ENCODE measurements at regions not wholly inside any gene's neighbourhood (a gene's known extent, or its start where the extent isn't known, plus 50 kb on each side); places are given as distances from the start of the nearest gene placed in this dataset.

GRCh38 chr5:57338868-57339340 is 143.7 kb downstream of the ACTBL2 start:
- TF ChIP-seq CTCF (IDR thresholded peaks at IDR 0.05): no peak
- WGBS, 2 donors: 57 to 67% methylated on average over 3 of the region's 3 CpGs
- FAIRE-seq (no peak), ATAC-seq (peak in 2 of 4 donors; percentile 20 to 38), DNase-seq (no peak)
- Histone ChIP-seq H3K36me3 (no peaks in the 10 kb centered on the region), H3K9me3 (no peaks in the 10 kb centered on the region), H3K4me1 (peaks cover 0 to 6% (median 0%) of the 10 kb centered on the region in 3 donors), H3K4me3 (no peak overlapping the region), H3K27me3 (no peaks in the 10 kb centered on the region), H3K27ac (peak overlapping the region in 1 of 4 donors; percentile 22)
- intact Hi-C loops (cut with DNase I): no loop called here

- H3K36me3 ChIP-seq: no peaks in the 10 kb centered on the region
- no peaks in the 10 kb centered on the region for H3K9me3 ChIP-seq
- H3K4me1 ChIP-seq: peaks cover 0 to 6% (median 0%) of the 10 kb centered on the region in 3 donors
- intact Hi-C loops (cut with DNase I): no loop called here
- peak in 2 of 4 donors; percentile 19 to 32 for TF ChIP-seq CTCF (IDR thresholded peaks at IDR 0.05)
- no peak for FAIRE-seq
- WGBS, 2 donors: 33 to 40% methylated on average over 4 of the region's 4 CpGs
- H3K27me3 ChIP-seq: no peaks in the 10 kb centered on the region
- peak in 1 of 6 donors; percentile 26 for DNase-seq
- H3K27ac ChIP-seq: peak overlapping the region in 1 of 4 donors; percentile 22
- ATAC-seq: peak; percentile 64 to 95 (median 81)
- H3K4me3 ChIP-seq: no peak overlapping the region
These were observed 144.3 kb downstream of the ACTBL2 start for GRCh38 chr5:57338068-57338867.

- no peak for FAIRE-seq
- Histone ChIP-seq H3K9me3 (no peaks in the 10 kb centered on the region), H3K27ac (no peak overlapping the region), H3K4me3 (no peak overlapping the region), H3K4me1 (peaks cover 0 to 6% (median 0%) of the 10 kb centered on the region in 3 donors), H3K36me3 (no peaks in the 10 kb centered on the region), H3K27me3 (no peaks in the 10 kb centered on the region)
- WGBS, 2 donors: 67 to 83% methylated on average over 1 of the region's 1 CpG
- intact Hi-C loops (cut with DNase I): no loop called here
- TF ChIP-seq CTCF (IDR thresholded peaks at IDR 0.05): no peak
- peak in 2 of 4 donors; percentile 36 to 47 for ATAC-seq
- DNase-seq: no peak
These were observed 147.4 kb downstream of the ACTBL2 start for GRCh38 chr5:57335092-57335660.

GRCh38 chr5:57334475-57334874 is 148.1 kb downstream of the ACTBL2 start:
- ATAC-seq (no peak), DNase-seq (no peak), FAIRE-seq (no peak)
- Histone ChIP-seq H3K36me3 (no peaks in the 10 kb centered on the region), H3K4me3 (no peak overlapping the region), H3K27ac (no peak overlapping the region), H3K27me3 (no peaks in the 10 kb centered on the region), H3K9me3 (no peaks in the 10 kb centered on the region), H3K4me1 (peaks cover 0 to 6% (median 0%) of the 10 kb centered on the region in 3 donors)
- no peak for TF ChIP-seq CTCF (IDR thresholded peaks at IDR 0.05)
- intact Hi-C loops (cut with DNase I): no loop called here
- WGBS, 2 donors: 77 to 86% methylated on average over 1 of the region's 1 CpG

GRCh38 chr5:57332361-57332760 is 150.2 kb downstream of the ACTBL2 start:
- peak in 1 of 4 donors; percentile 33 for ATAC-seq
- H3K4me3 ChIP-seq: no peak overlapping the region
- H3K9me3 ChIP-seq: no peaks in the 10 kb centered on the region
- no peak for DNase-seq
- intact Hi-C loops (cut with DNase I): no loop called here
- WGBS, 2 donors: 48 to 49% methylated on average over 4 of the region's 4 CpGs
- H3K27me3 ChIP-seq: no peaks in the 10 kb centered on the region
- no peak for FAIRE-seq
- H3K36me3 ChIP-seq: no peaks in the 10 kb centered on the region
- H3K4me1 ChIP-seq: no peaks in the 10 kb centered on the region
- TF ChIP-seq CTCF (IDR thresholded peaks at IDR 0.05): no peak
- no peak overlapping the region for H3K27ac ChIP-seq

Measured in pancreas (tissue), 10 donors.